ENCODE measurements at regions not wholly inside any gene's neighbourhood (a gene's known extent, or its start where the extent isn't known, plus 50 kb on each side); places are given as distances from the start of the nearest gene placed in this dataset. TPM values are rescaled to one million over a fixed set of nuclear protein-coding genes. Genes with fewer than 3 reads are reported as not detected.

Small RNA genes lying in the stretch of these regions (microRNA-seq; reads per million reads assigned to microRNA genes)
- not detected for gene MIR1265
- not detected for gene MIR4293

Measured in activated naive CD8-positive, alpha-beta T cell treated with anti-CD3 and anti-CD28 coated beads, Interleukin-2, amount 10 ng/mL, durations not matched to agents 7 days and 5 days (primary cell).